Thoracic aorta (tissue), 2 donors: ENCODE measurements at regions not wholly inside any gene's neighbourhood (a gene's known extent, or its start where the extent isn't known, plus 50 kb on each side); places are given as distances from the start of the nearest gene placed in this dataset.
"Not testable (repeated sequence)": the region's sequence is repeated elsewhere in the genome, so short reads cannot be mapped to it uniquely, and the experiment has no call there.

Experiments
- ATAC-seq: fragments of 150-250 bp; one replicate; pipeline ENCODE4 v1.8.0; 2017; ENCODE audit warnings: low read depth; ENCODE audit not compliant: insufficient number of reproducible peaks, low FRiP score
- DNase-seq: peaks from one replicate; pipeline ENCODE4 v3.0.0-alpha.2; 2020; ENCODE audit warnings: low spot score
- H3K27ac ChIP-seq, 2 donors: fragments of 200-600 bp; sonication (generic); 1 replicate in 1 of 2; 2 replicates in 1 of 2; pipeline ENCODE4 v1.5.1; 2016; ENCODE audit warnings: mild to moderate bottlenecking in 2 of 2, moderate library complexity in 2 of 2
- H3K27me3 ChIP-seq: fragments of 200-600 bp; sonication (generic); replicated peaks from 2 replicates; pipeline ENCODE4 v1.6.0; 2016; ENCODE audit warnings: mild to moderate bottlenecking; ENCODE audit not compliant: insufficient read depth
- H3K36me3 ChIP-seq: fragments of 200-600 bp; sonication (generic); one replicate; pipeline ENCODE4 v1.5.1; 2016
- H3K4me1 ChIP-seq, 2 donors: fragments of 200-600 bp; sonication (generic); 1 replicate in 1 of 2; 2 replicates in 1 of 2; pipeline versions ENCODE4 v1.5.1 to v1.6.0; 2016; ENCODE audit warnings: low read depth in 2 of 2, mild to moderate bottlenecking in 1 of 2; ENCODE audit not compliant: control insufficient read depth in 1 of 2
- H3K4me3 ChIP-seq: fragments of 200-600 bp; sonication (generic); 2 replicates; pipeline ENCODE4 v1.5.1; 2016; ENCODE audit warnings: mild to moderate bottlenecking
- H3K9me3 ChIP-seq: fragments of 200-600 bp; sonication (generic); 2 replicates; pipeline ENCODE4 v1.5.1; 2016
- CTCF ChIP-seq: fragments of 200-600 bp; sonication (generic); IDR thresholded peaks from one replicate; pipeline ENCODE4 v1.5.1; 2019; ENCODE audit warnings: antibody characterized with exemption

GRCh38 chr15:47119349-47119748 lies 598.0 kb upstream of the SEMA6D start:
- H3K27ac ChIP-seq = no peak overlapping the region
- H3K4me3 ChIP-seq = no peak overlapping the region
- DNase-seq = no peak
- TF ChIP-seq CTCF = no peak
- no peaks in the 10 kb centered on the region for H3K36me3 ChIP-seq
- no peaks in the 10 kb centered on the region for H3K9me3 ChIP-seq
- no peak for ATAC-seq
- no peaks in the 10 kb centered on the region for H3K27me3 ChIP-seq
- no peaks in the 10 kb centered on the region for H3K4me1 ChIP-seq

GRCh38 chr15:47124430-47125102 lies 592.7 kb upstream of the SEMA6D start:
- DNase-seq = no peak
- TF ChIP-seq CTCF = no peak
- Histone ChIP-seq H3K4me3 (no peak overlapping the region), H3K36me3 (no peaks in the 10 kb centered on the region), H3K9me3 (peaks cover 9% of the 10 kb centered on the region), H3K27me3 (no peaks in the 10 kb centered on the region), H3K4me1 (no peaks in the 10 kb centered on the region), H3K27ac (no peak overlapping the region)
- no peak for ATAC-seq

GRCh38 chr15:47129033-47129432 lies 588.3 kb upstream of the SEMA6D start:
- Histone ChIP-seq H3K9me3 (peaks cover 9% of the 10 kb centered on the region), H3K27ac (no peak overlapping the region), H3K36me3 (no peaks in the 10 kb centered on the region), H3K27me3 (no peaks in the 10 kb centered on the region), H3K4me3 (no peak overlapping the region), H3K4me1 (no peaks in the 10 kb centered on the region)
- TF ChIP-seq CTCF = no peak
- no peak for ATAC-seq
- no peak for DNase-seq

- not testable (repeated sequence) for H3K4me3 ChIP-seq, H3K36me3 ChIP-seq, ATAC-seq, DNase-seq, H3K9me3 ChIP-seq, H3K27me3 ChIP-seq, H3K27ac ChIP-seq, H3K4me1 ChIP-seq
Observed at GRCh38 chr15:47131450-47131849, 585.9 kb upstream of the SEMA6D start.

- no peaks in the 10 kb centered on the region for H3K9me3 ChIP-seq
- H3K36me3 ChIP-seq = no peaks in the 10 kb centered on the region
- H3K27ac ChIP-seq = no peak overlapping the region
- no peak for TF ChIP-seq CTCF
- H3K4me1 ChIP-seq = no peaks in the 10 kb centered on the region
- no peak overlapping the region for H3K4me3 ChIP-seq
- no peaks in the 10 kb centered on the region for H3K27me3 ChIP-seq
- no peak for DNase-seq
- ATAC-seq = no peak
Observed at GRCh38 chr15:47135267-47135666, 582.0 kb upstream of the SEMA6D start.

GRCh38 chr15:47136236-47136635 lies 581.1 kb upstream of the SEMA6D start:
- Histone ChIP-seq H3K27ac (no peak overlapping the region), H3K36me3 (no peaks in the 10 kb centered on the region), H3K4me3 (no peak overlapping the region), H3K4me1 (no peaks in the 10 kb centered on the region), H3K9me3 (no peaks in the 10 kb centered on the region), H3K27me3 (no peaks in the 10 kb centered on the region)
- TF ChIP-seq CTCF = no peak
- ATAC-seq (no peak), DNase-seq (no peak)
